ENCODE measurements at regions not wholly inside any gene's neighbourhood (a gene's known extent, or its start where the extent isn't known, plus 50 kb on each side); places are given as distances from the start of the nearest gene placed in this dataset.

GRCh38 chr3:20914310-20914709 is 728.3 kb upstream of the SGO1 start:
- Histone ChIP-seq H3K14ac (ENCODE audit: insufficient read depth, low read length) (no peak overlapping the region), H4K5ac (ENCODE audit: insufficient read length, low read depth, low read length) (no peak overlapping the region), H3K18ac (ENCODE audit: insufficient read length, low read depth, low read length) (no peak overlapping the region), H4K20me1 (ENCODE audit: control insufficient read depth, insufficient read depth, insufficient read length) (no peaks in the 10 kb centered on the region), H2AFZ (ENCODE audit: low read length) (no peak overlapping the region), H3K79me1 (ENCODE audit: insufficient read depth, low read depth, low read length, poor library complexity, severe bottlenecking) (no peaks in the 10 kb centered on the region), H2BK120ac (ENCODE audit: low read depth, low read length, poor library complexity, severe bottlenecking) (no peak overlapping the region), H3K23ac (ENCODE audit: insufficient read length, low read depth, low read length) (no peak overlapping the region), H2BK5ac (ENCODE audit: insufficient read length, low read length) (no peak overlapping the region), H3K23me2 (ENCODE audit: insufficient read length, low read depth, low read length, poor library complexity, severe bottlenecking) (no peaks in the 10 kb centered on the region), H3K27ac (ENCODE audit: insufficient read length, low read depth, low read length) (no peak overlapping the region), H3K9ac (ENCODE audit: extremely low read depth, insufficient read length, low read length) (no peak overlapping the region), H3K79me2 (ENCODE audit: insufficient read depth, low read length) (no peaks in the 10 kb centered on the region), H2BK20ac (ENCODE audit: low read depth, low read length, poor library complexity, severe bottlenecking) (no peak overlapping the region), H2AK5ac (ENCODE audit: insufficient read length, low read length) (no peak overlapping the region), H4K8ac (replicated peaks; ENCODE audit: insufficient read length, low read depth, low read length) (no peak overlapping the region), H2BK15ac (ENCODE audit: low read depth, low read length) (no peak overlapping the region), H3K27me3 (ENCODE audit: insufficient read depth, low read length) (no peaks in the 10 kb centered on the region), H3K56ac (ENCODE audit: insufficient read length, low read depth, low read length) (no peak overlapping the region), H4K91ac (ENCODE audit: insufficient read length, low read depth, low read length) (no peak overlapping the region), H2BK12ac (ENCODE audit: insufficient read length, low read depth, low read length) (no peak overlapping the region), H3K9me3 (ENCODE audit: control insufficient read depth, low read depth, low read length) (no peaks in the 10 kb centered on the region), H3T11ph (ENCODE audit: low read length) (no peak overlapping the region), H3K4ac (ENCODE audit: low read depth, low read length) (no peak overlapping the region), H3K4me1 (ENCODE audit: insufficient read depth, low read length) (no peaks in the 10 kb centered on the region), H3K4me2 (ENCODE audit: insufficient read depth, insufficient read length, low read length) (no peak overlapping the region)
- no peak for DNase-seq
- Mint-ChIP-seq H3K4me1 (peaks cover 3 to 8% of the 10 kb centered on the region in 2 experiments), H3K9me3 (no peaks in the 10 kb centered on the region), H3K27ac (no peak overlapping the region; a peak in 1 of 7 replicates), H3K4me3 (no peak overlapping the region), H3K27me3 (ENCODE audit: low read depth) (peaks cover 1% of the 10 kb centered on the region; the same call in 1 of the 2 replicates), H3K36me3 (ENCODE audit: insufficient read depth in 1 of 3, low read depth in 3 of 3) (no peaks in the 10 kb centered on the region; a peak in 1 of 7 replicates)
- no peak for TF ChIP-seq CTCF (conservative IDR thresholded peaks at IDR 0.05)
- no CpG with 5 or more reads among the region's 2 CpGs for WGBS (ENCODE audit: extremely low coverage, insufficient read length, low lambda C conversion rate)

Measured in H9 (cell line).